H7 (cell line): ENCODE measurements at regions not wholly inside any gene's neighbourhood (a gene's known extent, or its start where the extent isn't known, plus 50 kb on each side); places are given as distances from the start of the nearest gene placed in this dataset.
A peak's percentile ranks its signal among the peaks of the same experiment; 100 is the strongest.

ENCODE experiments used
- DNase-seq: peaks from one replicate; pipeline ENCODE4 v3.0.0; 2012
- H3K27me3 ChIP-seq: 2 replicates; pipeline ENCODE4 v1.6.0; 2011; ENCODE audit warnings: mild to moderate bottlenecking, low read length; ENCODE audit not compliant: control insufficient read depth, insufficient read depth
- H3K36me3 ChIP-seq: replicated peaks from 2 replicates; pipeline ENCODE4 v1.5.1; 2011; ENCODE audit warnings: low read length; ENCODE audit not compliant: control insufficient read depth, insufficient read depth
- H3K4me3 ChIP-seq: 2 replicates; pipeline ENCODE4 v1.5.1; 2011; ENCODE audit warnings: low read depth, mild to moderate bottlenecking, control low read depth, low read length, moderate library complexity; ENCODE audit not compliant: insufficient read depth

GRCh38 chr6:98027898-98028297 is 744.9 kb upstream of the MMS22L start:
- Histone ChIP-seq H3K36me3 (no peaks in the 10 kb centered on the region), H3K4me3 (no peak overlapping the region), H3K27me3 (no peaks in the 10 kb centered on the region)
- DNase-seq: no peak

- no peak overlapping the region for H3K4me3 ChIP-seq
- H3K36me3 ChIP-seq: no peaks in the 10 kb centered on the region
- no peak for DNase-seq
- no peaks in the 10 kb centered on the region for H3K27me3 ChIP-seq
Measured at GRCh38 chr6:98033617-98034016, 750.6 kb upstream of the MMS22L start.

- Histone ChIP-seq H3K36me3 (no peaks in the 10 kb centered on the region), H3K27me3 (no peaks in the 10 kb centered on the region), H3K4me3 (no peak overlapping the region)
- peak; percentile 50 for DNase-seq
Measured at GRCh38 chr6:98036344-98036923, 753.4 kb upstream of the MMS22L start.

DNA sequence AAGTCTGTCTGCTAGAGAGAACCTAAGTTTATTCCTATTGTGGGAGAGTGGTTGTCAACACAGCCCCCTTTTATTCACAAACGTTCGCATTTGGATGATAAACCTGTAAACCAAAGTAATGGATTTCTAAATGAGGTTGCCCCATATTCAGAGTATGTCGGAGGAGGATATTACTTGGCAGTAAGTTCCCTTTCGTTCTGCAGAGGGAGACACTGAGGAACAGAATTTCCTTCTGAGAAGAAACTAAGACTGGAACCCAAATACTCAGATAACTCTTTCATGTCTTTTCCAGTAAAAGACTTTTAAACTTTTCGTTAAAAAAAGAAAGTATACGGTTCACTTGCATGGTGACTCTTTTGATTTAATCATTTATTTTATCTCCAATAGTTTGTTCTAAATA is 754.6 kb upstream of the MMS22L start:
- no peaks in the 10 kb centered on the region for H3K36me3 ChIP-seq
- no peaks in the 10 kb centered on the region for H3K27me3 ChIP-seq
- H3K4me3 ChIP-seq: no peak overlapping the region
- DNase-seq: no peak

DNA sequence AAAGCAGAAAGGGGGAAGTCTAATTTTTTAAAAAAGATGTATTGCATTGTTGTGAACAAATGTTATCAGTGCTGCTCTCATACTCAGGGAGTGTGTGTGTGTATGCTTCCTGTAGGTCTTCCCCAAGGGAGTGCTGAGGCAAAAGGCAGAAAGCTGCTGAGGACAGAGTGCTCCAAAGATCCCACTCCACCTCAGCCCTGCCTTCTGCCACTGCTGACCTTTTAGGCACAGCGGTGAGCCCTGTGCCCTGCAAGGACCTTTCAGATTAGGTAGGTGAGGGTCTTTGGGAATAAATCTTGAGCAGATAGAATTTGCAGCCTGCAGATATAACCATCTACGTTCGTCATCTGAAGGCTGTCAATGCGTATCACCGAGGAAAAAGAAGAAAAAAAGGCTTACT is 756.4 kb upstream of the MMS22L start:
- Histone ChIP-seq H3K36me3 (no peaks in the 10 kb centered on the region), H3K27me3 (no peaks in the 10 kb centered on the region), H3K4me3 (no peak overlapping the region)
- DNase-seq: peak; percentile 4

GRCh38 chr6:98039904-98040607 is 757.0 kb upstream of the MMS22L start:
- Histone ChIP-seq H3K4me3 (no peak overlapping the region), H3K27me3 (no peaks in the 10 kb centered on the region), H3K36me3 (no peaks in the 10 kb centered on the region)
- no peak for DNase-seq

DNA sequence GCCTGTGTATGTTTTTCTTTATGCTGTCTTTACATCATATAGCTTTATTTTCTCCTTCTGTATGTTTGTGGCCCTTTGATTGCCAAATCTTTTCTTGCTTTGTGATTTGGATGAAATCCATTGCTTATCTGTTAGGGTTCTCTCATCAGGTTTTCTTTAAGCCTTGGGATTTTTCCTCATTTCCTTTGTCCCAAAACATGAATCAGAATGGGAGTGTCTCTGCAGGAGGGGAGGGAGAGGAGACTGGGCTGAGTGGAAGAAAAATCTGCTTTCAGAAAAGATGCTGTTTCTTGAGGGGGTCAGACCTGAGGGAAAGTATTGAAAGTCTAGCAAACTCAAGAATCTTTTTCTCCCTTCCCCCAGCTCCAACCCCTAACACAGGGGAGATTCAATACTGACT is 758.0 kb upstream of the MMS22L start:
- Histone ChIP-seq H3K4me3 (no peak overlapping the region), H3K36me3 (no peaks in the 10 kb centered on the region), H3K27me3 (no peaks in the 10 kb centered on the region)
- peak; percentile 14 for DNase-seq

- no peaks in the 10 kb centered on the region for H3K36me3 ChIP-seq
- no peaks in the 10 kb centered on the region for H3K27me3 ChIP-seq
- no peak for DNase-seq
- no peak overlapping the region for H3K4me3 ChIP-seq
Measured at GRCh38 chr6:98041921-98042320, 758.9 kb upstream of the MMS22L start.

GRCh38 chr6:98044151-98044561 is 761.1 kb upstream of the MMS22L start:
- Histone ChIP-seq H3K4me3 (no peak overlapping the region), H3K36me3 (no peaks in the 10 kb centered on the region), H3K27me3 (no peaks in the 10 kb centered on the region)
- no peak for DNase-seq

DNA sequence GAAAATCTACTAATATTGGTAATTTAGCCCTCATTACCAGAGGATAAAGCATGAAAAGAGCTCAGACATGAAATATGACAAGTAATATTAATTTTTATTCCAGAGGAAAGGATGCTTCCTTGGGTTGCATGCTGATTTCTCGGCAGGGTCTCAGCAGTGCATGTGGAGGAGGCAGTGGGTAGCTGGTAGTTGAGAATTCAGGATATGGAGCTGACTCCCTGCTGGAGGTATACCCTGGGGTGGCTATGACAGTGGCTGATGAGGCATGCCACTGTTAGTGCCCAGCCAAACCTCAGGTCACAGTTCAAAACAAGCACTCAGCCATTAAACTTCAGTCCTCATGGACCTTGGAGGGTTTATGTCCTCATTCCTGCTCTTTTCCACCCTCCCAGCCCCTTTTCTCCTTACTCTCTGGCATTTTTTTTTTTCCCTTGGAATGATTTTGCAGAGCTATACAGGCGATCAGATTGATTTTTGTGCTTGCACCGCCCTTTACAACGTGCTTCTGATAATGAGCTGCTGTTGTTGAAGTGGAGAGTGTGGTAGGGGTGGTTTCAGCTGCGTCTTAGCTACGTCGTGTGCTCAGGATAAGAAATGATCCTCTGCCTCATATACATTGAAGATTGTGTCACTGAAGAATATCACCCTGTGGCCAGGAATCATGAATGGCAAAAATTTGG is 761.9 kb upstream of the MMS22L start:
- no peak for DNase-seq
- no peaks in the 10 kb centered on the region for H3K36me3 ChIP-seq
- no peaks in the 10 kb centered on the region for H3K27me3 ChIP-seq
- H3K4me3 ChIP-seq: no peak overlapping the region

DNA sequence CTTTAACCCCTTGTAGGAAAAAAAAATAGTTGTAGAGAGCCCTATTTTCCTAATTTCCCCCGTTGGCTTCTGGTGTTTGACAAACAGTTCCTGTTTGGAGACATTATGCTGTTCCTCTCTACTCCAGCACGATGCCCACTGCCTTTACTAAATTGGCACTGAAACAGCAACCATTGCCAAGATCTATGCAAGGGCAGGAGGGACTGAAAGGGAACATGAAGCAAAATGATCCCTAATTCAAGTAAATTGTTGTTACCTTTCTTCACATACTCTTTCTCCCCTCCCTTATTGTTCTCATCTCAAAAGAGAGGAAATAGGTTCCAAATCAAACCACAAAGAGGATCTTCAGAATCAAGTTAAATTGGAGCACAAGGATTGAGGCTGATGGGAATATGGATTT is 764.1 kb upstream of the MMS22L start:
- Histone ChIP-seq H3K27me3 (no peaks in the 10 kb centered on the region), H3K4me3 (no peak overlapping the region), H3K36me3 (no peaks in the 10 kb centered on the region)
- DNase-seq: no peak

DNA sequence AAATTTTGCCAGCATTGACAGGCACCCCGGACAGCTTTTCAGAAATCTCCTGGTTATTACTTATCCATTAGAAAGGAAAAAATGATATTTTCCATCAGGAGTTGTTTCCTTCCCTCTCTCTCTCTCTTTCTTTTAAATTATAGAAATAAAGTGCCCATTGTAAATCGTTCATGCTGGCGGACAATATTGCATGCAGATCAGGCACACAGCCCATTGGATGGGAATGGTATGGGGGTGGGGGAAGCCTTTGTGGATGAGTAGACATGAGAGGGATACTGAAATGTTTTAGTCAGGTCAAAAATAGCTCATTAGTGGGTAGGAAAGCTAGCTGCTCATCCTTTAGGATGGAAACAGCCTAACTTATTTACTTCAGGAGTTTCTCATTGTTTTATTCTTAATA is 764.9 kb upstream of the MMS22L start:
- no peak for DNase-seq
- H3K4me3 ChIP-seq: no peak overlapping the region
- H3K36me3 ChIP-seq: no peaks in the 10 kb centered on the region
- no peaks in the 10 kb centered on the region for H3K27me3 ChIP-seq

- DNase-seq: no peak
- Histone ChIP-seq H3K27me3 (no peaks in the 10 kb centered on the region), H3K4me3 (no peak overlapping the region), H3K36me3 (no peaks in the 10 kb centered on the region)
Measured at GRCh38 chr6:98054453-98054852, 771.4 kb upstream of the MMS22L start.

DNA sequence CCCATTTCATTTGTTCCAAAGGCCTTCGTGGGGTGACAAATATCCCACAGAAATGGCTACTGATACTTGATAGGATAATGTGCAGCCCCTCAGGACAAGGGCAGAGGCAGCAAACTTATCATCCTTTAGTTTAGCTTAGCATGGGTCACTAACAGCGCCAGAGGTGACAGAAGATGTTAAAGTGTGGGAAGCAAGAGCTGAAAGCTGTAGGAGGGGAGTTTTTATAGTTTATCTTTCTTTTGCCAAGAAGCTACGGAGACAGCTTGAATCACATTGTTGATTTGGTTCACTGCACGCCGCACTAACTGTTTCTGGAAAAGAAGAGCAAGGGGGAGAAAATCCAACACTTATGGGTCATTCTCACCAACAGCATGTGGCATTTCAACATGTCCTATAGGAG is 773.9 kb upstream of the MMS22L start:
- no peaks in the 10 kb centered on the region for H3K36me3 ChIP-seq
- H3K4me3 ChIP-seq: no peak overlapping the region
- DNase-seq: no peak
- no peaks in the 10 kb centered on the region for H3K27me3 ChIP-seq

DNA sequence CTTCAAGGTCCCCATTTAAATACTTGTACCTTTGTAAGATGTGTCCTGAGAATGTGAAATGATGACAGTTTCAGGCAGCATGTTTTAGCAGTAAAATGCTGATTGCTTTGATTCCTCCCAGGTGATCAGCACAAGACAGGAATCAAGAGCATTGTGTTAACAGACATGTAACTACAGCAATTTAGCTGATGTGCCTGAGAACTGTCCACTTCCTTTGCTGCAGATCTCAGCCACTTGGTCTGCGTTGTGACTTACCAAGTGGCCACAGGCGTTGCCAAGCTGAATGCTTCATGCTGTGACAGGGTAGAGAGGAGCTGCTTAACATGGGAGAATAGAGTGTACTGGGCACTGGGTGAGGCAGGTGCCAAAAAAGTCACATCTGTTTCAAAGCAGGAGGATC is 767.0 kb upstream of the POU3F2 start:
- Histone ChIP-seq H3K36me3 (no peaks in the 10 kb centered on the region), H3K27me3 (no peaks in the 10 kb centered on the region), H3K4me3 (no peak overlapping the region)
- DNase-seq: no peak
